Endothelial cell of umbilical vein (primary cell): ENCODE measurements at regions not wholly inside any gene's neighbourhood (a gene's known extent, or its start where the extent isn't known, plus 50 kb on each side); places are given as distances from the start of the nearest gene placed in this dataset.

Experiments
- BruUV-seq: library from RNA; stranded (reverse); fragments of 400-500 nt; replicated peaks from 2 replicates; lab custom pipeline; 2021; lab: Mats Ljungman, UMichigan
- CTCF ChIA-PET: fragments of 300-600, 350-600 bp; sonication (Branson Sonifier 250); formaldehyde crosslinking; loops from one replicate; lab custom pipeline; 2021; ENCODE audit warnings: antibody characterized with exemption, inconsistent platforms; lab: Charles Lee
- POLR2A ChIA-PET: fragments of 300-600, 350-600 bp; sonication (Branson Sonifier 250); formaldehyde crosslinking; loops from one replicate; lab custom pipeline; 2021; ENCODE audit warnings: antibody characterized with exemption, inconsistent platforms; lab: Charles Lee
- DNase-seq: peaks from one replicate; pipeline ENCODE4 v3.0.0-alpha.2; 2011; ENCODE audit warnings: low read depth, low spot score
- FAIRE-seq: peaks from 2 replicates; lab custom pipeline; 2011; peaks lifted over from hg19 to GRCh38; lab: Jason Lieb, UNC
- H2AFZ ChIP-seq: 2 replicates; pipeline ENCODE4 v1.6.0; 2012; ENCODE audit warnings: low read depth, low read length, control low read depth, inconsistent platforms
- H3K27ac ChIP-seq: 2 replicates; pipeline ENCODE4 v1.5.1; 2011; ENCODE audit warnings: low read depth, mild to moderate bottlenecking, control low read depth, low read length, moderate library complexity; ENCODE audit not compliant: insufficient read depth
- H3K27me3 ChIP-seq, 2 experiments: 2 replicates each; pipeline versions ENCODE4 v1.6.0 to v1.6.1; 2011; ENCODE audit warnings: low read length in 2 of 2, mixed read lengths in 1 of 2; ENCODE audit not compliant: control insufficient read depth in 2 of 2, insufficient read depth in 2 of 2
- H3K36me3 ChIP-seq, 2 experiments: 2 replicates in 1 of 2; 3 replicates in 1 of 2; pipeline ENCODE4 v1.5.1; 2011; ENCODE audit warnings: low read length in 2 of 2, mild to moderate bottlenecking in 1 of 2, moderate library complexity in 1 of 2; ENCODE audit not compliant: control insufficient read depth in 2 of 2, insufficient read depth in 2 of 2; ENCODE audit errors: extremely low read depth in 1 of 2
- H3K4me1 ChIP-seq: 3 replicates; pipeline ENCODE4 v1.5.1; 2011; ENCODE audit warnings: mild to moderate bottlenecking, low read length; ENCODE audit not compliant: control insufficient read depth, insufficient read depth; ENCODE audit errors: extremely low read depth
- H3K4me2 ChIP-seq: 2 replicates; pipeline ENCODE4 v1.6.1; 2011; ENCODE audit warnings: low read length, control low read depth, mixed read lengths; ENCODE audit not compliant: insufficient read depth
- H3K4me3 ChIP-seq, 3 experiments: fragments of 200-600 bp in 1 of 3; sonication (generic), shearing (Covaris generic) in 1 of 3; replicated peaks in 1 of 3; 2 replicates each; pipeline ENCODE4 v1.5.1; 2011 to 2016; ENCODE audit warnings: control low read depth in 3 of 3, low read length in 3 of 3, mild to moderate bottlenecking in 2 of 3, inconsistent platforms in 1 of 3, low read depth in 1 of 3, moderate library complexity in 1 of 3; ENCODE audit not compliant: insufficient read depth in 1 of 3
- H3K79me2 ChIP-seq: 2 replicates; pipeline ENCODE4 v1.6.0; 2012; ENCODE audit warnings: low read length, inconsistent platforms; ENCODE audit not compliant: control insufficient read depth, insufficient read depth
- H3K9ac ChIP-seq: replicated peaks from 2 replicates; pipeline ENCODE3; 2011; ENCODE audit warnings: low read length, control low read depth; ENCODE audit not compliant: insufficient read depth; ENCODE audit errors: extremely low read depth
- H3K9me1 ChIP-seq: replicated peaks from 3 replicates; pipeline ENCODE4 v1.6.0; 2011; ENCODE audit warnings: mild to moderate bottlenecking, low read length; ENCODE audit not compliant: control insufficient read depth, insufficient read depth; ENCODE audit errors: extremely low read depth
- H3K9me3 ChIP-seq: replicated peaks from 2 replicates; pipeline ENCODE4 v1.5.1; 2012; ENCODE audit warnings: low read length, inconsistent platforms; ENCODE audit not compliant: control insufficient read depth, insufficient read depth
- H4K20me1 ChIP-seq: replicated peaks from 2 replicates; pipeline ENCODE3; 2011; ENCODE audit warnings: mild to moderate bottlenecking, low read length; ENCODE audit not compliant: control insufficient read depth, insufficient read depth; ENCODE audit errors: extremely low read depth
- EZH2 ChIP-seq: IDR thresholded peaks from 2 replicates; pipeline ENCODE4 v1.6.1; 2012; ENCODE audit warnings: borderline replicate concordance, low read depth, mild to moderate bottlenecking, moderate library complexity, low read length, inconsistent platforms; ENCODE audit not compliant: severe bottlenecking
- FOS ChIP-seq: IDR thresholded peaks from 2 replicates; pipeline ENCODE4 v1.6.1; 2011; ENCODE audit warnings: mild to moderate bottlenecking, low read length, moderate library complexity, borderline replicate concordance; ENCODE audit not compliant: insufficient read depth
- GATA2 ChIP-seq: IDR thresholded peaks from 2 replicates; pipeline ENCODE4 v1.7.0; 2011; ENCODE audit warnings: low read depth, mild to moderate bottlenecking, moderate library complexity, mixed read lengths, low read length; ENCODE audit not compliant: insufficient read length, insufficient read depth
- JUN ChIP-seq: IDR thresholded peaks from 2 replicates; pipeline ENCODE4 v1.6.1; 2011; ENCODE audit warnings: borderline replicate concordance, low read depth; ENCODE audit not compliant: insufficient read length, insufficient read depth
- MYC ChIP-seq: IDR thresholded peaks from one replicate; pipeline ENCODE4 v1.6.1; 2011; ENCODE audit warnings: mild to moderate bottlenecking, low read depth, low read length
- POLR2A ChIP-seq: IDR thresholded peaks from 2 replicates; pipeline ENCODE4 v1.6.1; 2012; ENCODE audit warnings: low read depth, mild to moderate bottlenecking, control low read depth, low read length
- POLR2AphosphoS5 ChIP-seq: IDR thresholded peaks from 2 replicates; pipeline ENCODE4 v1.6.1; 2012; ENCODE audit warnings: low read depth, mild to moderate bottlenecking, control low read depth, low read length, moderate library complexity; ENCODE audit not compliant: insufficient read depth
- dilution Hi-C: fragments of 300-500 bp; cut with MboI; formaldehyde crosslinking; loops from one replicate; pipeline ENCODE4 v1.15.0; 2019; ENCODE audit warnings: low sequenced_read_pairs; ENCODE audit not compliant: extremely low pct_ligation_motif_present
- intact Hi-C: fragments of 100-400 bp; cut with micrococcal nuclease; formaldehyde crosslinking; loops from one replicate; pipeline ENCODE4 v1.10.0; 2022
- TF ChIP-seq, protein P1 (sequence below), 2 donors: IDR thresholded peaks; 1 replicate in 1 of 2; 2 replicates in 1 of 2; pipeline ENCODE4 v1.5.1; 2011; ENCODE audit warnings: low read length in 2 of 2, mild to moderate bottlenecking in 2 of 2, moderate library complexity in 2 of 2, control low read depth in 1 of 2, inconsistent platforms in 1 of 2, low read depth in 1 of 2; ENCODE audit not compliant: insufficient read depth in 1 of 2; ENCODE audit errors: extremely low read depth in 1 of 2
- TF ChIP-seq, protein P2 (sequence below): IDR thresholded peaks from 2 replicates; pipeline ENCODE4 v1.6.1; 2011; ENCODE audit not compliant: insufficient read depth, insufficient read length

DNA sequence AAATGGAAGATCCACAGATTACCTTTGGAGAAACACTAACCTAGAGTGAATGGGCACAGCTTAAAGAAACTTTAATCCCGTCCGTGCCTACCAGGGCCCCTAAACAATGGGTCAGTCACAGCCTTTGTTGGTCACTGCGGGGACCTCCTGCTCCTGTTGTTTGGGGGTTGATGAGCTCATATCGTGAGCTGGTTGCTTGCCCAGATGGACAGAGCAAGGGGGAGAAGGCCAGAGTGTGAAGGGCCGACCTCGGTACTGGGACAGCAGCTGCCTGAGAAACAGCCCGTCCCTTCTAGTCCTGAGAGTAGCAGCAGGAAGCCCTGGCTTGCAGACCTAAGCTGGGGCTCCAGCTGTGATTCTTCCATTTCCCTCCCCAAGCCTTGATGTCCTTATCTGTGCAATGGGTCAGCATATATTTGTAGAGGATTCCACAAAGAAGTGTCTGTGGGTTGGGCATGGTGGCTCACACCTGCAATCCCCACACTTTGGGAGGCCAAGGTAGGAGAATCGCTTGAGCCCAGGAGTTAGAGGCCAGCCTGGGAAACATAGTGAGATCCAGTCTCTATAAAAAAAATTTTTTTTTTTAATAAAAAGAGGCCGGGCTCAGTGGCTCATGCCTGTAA lies 69.6 kb upstream of the SLC34A2 start:
- no peaks in the 10 kb centered on the region for H3K9me3 ChIP-seq
- intact Hi-C loops = no loop called here
- no peak overlapping the region for H3K9ac ChIP-seq
- ChIA-PET CTCF (interaction anchor here (4.4 kb wide), 1 partner anchor 144 kb away, joined by 16 read pairs; no protein-coding TSS in a partner anchor), POLR2A (no interaction called here)
- H3K79me2 ChIP-seq = no peaks in the 10 kb centered on the region
- H3K27me3 ChIP-seq = no peaks in the 10 kb centered on the region
- DNase-seq (no peak), FAIRE-seq (no peak)
- no peaks in the 10 kb centered on the region for H3K4me1 ChIP-seq
- H3K4me3 ChIP-seq = no peak overlapping the region
- dilution Hi-C loops = no loop called here
- H3K9me1 ChIP-seq = no peaks in the 10 kb centered on the region
- TF ChIP-seq FOS (no peak), MYC (no peak), POLR2A (no peak), EZH2 (no peak), GATA2 (no peak), POLR2AphosphoS5 (no peak), JUN (no peak)
- TF ChIP-seq, protein P1, sequence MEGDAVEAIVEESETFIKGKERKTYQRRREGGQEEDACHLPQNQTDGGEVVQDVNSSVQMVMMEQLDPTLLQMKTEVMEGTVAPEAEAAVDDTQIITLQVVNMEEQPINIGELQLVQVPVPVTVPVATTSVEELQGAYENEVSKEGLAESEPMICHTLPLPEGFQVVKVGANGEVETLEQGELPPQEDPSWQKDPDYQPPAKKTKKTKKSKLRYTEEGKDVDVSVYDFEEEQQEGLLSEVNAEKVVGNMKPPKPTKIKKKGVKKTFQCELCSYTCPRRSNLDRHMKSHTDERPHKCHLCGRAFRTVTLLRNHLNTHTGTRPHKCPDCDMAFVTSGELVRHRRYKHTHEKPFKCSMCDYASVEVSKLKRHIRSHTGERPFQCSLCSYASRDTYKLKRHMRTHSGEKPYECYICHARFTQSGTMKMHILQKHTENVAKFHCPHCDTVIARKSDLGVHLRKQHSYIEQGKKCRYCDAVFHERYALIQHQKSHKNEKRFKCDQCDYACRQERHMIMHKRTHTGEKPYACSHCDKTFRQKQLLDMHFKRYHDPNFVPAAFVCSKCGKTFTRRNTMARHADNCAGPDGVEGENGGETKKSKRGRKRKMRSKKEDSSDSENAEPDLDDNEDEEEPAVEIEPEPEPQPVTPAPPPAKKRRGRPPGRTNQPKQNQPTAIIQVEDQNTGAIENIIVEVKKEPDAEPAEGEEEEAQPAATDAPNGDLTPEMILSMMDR (IDR thresholded peaks at IDR 0.05; ENCODE audit: extremely low read depth in 1 of 2, insufficient read depth in 1 of 2, low read depth in 1 of 2, low read length in 2 of 2) = no peak
- TF ChIP-seq, protein P2, sequence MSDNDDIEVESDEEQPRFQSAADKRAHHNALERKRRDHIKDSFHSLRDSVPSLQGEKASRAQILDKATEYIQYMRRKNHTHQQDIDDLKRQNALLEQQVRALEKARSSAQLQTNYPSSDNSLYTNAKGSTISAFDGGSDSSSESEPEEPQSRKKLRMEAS = no peak
- H2AFZ ChIP-seq = no peak overlapping the region
- no peak overlapping the region for H3K27ac ChIP-seq
- H3K4me2 ChIP-seq = no peak overlapping the region
- BruUV-seq = no TSS peak
- H4K20me1 ChIP-seq = no peaks in the 10 kb centered on the region
- H3K36me3 ChIP-seq = no peaks in the 10 kb centered on the region
